ENCODE measurements at regions not wholly inside any gene's neighbourhood (a gene's known extent, or its start where the extent isn't known, plus 50 kb on each side); places are given as distances from the start of the nearest gene placed in this dataset.

GRCh38 chr11:10998674-10999073, 140.8 kb upstream of the ZBED5 start:
- TF ChIP-seq CTCF (conservative IDR thresholded peaks at IDR 0.05 in 1 of 2, IDR thresholded peaks at IDR 0.05 in 1 of 2; ENCODE audit: extremely low read depth in 1 of 2, insufficient read depth in 1 of 2, low read depth in 1 of 2, low read length in 2 of 2) (no peak), EZH2 (IDR thresholded peaks at IDR 0.05; ENCODE audit: borderline replicate concordance, low read length) (no peak)
